Stimulated activated CD4-positive, alpha-beta T cell treated with anti-CD3 and anti-CD28 coated beads, Interleukin-4, amount 100 ng/mL, for 4 hours (primary cell): ENCODE measurements at regions not wholly inside any gene's neighbourhood (a gene's known extent, or its start where the extent isn't known, plus 50 kb on each side); places are given as distances from the start of the nearest gene placed in this dataset.
"Not testable (repeated sequence)": the region's sequence is repeated elsewhere in the genome, so short reads cannot be mapped to it uniquely, and the experiment has no call there.

ENCODE experiments used
- DNase-seq, 2 experiments: peaks; one replicate each; pipeline ENCODE4 v3.0.0-alpha.2; 2020

DNA sequence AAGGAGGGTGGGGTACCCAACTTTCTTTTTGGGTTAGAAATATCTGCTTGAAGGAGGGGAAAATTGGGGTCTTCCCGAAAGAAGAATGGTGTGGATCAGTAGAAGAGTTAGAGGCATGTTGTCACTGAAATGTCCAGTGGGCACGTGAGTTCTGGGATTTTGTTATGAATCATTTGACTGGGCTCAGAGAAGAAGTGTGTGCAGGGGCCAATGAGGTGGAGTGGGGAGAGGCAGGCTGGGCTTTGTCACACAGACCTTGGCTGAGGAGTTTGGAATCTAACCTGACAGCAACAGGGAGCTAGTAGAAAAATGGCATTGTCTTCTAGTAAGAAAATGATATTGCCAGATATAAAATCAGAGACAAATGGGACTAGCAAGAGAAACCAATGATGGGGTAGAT is 436.8 kb downstream of the MFSD1 start:
- no peak for DNase-seq

DNA sequence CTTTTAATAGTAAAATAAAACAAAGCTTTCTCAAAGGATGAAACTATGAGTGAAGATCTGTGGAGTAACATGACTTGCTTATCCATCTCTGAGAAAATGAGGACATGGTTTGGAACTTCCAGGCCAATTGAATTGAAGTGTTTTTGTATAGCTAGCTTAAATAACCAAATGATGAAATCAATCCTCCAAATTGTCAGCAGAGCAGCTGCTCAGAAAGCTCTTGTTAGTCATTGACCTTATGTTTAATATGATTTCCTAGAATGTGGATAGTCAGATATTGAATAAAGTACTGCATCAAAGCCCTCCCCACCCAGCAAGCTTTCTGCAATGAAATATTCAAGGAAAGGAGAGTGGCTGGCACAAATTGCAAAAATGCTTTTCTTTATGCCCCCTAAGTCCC is 437.2 kb downstream of the MFSD1 start:
- DNase-seq: no peak

DNA sequence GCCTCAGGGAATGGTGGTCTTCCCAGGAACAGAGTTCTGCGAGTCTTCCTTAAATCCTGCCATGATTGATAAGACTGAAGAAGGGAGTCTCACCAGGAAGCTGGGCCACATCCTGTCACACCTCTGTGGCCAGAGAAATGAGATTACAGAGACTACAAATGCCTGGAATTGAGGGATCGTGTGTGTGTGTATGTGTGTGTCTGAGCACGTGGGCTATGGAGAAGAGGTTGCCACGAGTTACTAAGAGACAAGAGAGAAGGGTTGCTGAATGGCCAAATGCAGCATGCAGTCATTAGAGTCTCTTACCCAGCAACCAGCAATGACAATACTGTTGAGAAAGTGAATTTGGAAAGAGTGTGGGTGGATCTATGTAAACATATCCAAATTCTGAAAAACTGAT is 443.1 kb downstream of the MFSD1 start:
- DNase-seq: no peak

DNA sequence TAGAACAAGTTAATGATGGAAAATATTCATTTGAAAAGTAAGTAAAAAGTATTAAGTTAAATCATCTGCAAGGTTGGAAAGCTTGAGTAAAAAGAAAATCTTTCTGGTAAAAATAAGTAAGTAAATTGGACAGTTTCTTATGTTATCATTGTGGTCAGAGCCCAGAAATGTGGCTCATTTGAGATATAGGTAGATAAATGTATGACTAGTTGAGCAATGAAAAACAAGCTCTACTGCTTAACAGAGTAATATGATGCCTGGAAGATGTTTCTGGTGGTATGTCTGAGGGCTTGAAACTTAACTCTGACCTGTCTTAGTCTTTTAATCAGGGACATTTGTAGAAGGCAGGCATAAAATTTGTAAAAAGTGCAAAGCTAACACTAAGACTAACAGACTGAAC is 444.0 kb downstream of the MFSD1 start:
- DNase-seq: no peak

DNA sequence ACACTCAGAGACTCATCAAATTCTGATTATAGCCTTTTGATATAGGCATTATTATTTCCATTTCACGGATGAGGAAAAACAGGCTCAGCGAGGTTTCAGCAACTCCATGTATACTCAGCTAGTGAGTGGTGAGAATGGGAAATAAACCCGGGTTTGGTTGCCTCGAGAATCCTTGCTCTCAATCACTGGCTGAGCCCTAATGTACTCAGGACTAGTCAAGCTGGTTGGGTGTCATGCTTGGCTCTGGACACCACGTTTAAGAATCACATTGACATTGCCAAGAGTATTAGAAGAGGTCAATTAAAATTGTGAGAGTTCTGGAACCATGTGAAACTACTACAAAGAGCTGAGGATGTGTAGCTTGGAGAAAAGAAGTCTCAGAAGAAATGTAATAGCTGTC is 444.5 kb downstream of the MFSD1 start:
- DNase-seq: no peak

DNA sequence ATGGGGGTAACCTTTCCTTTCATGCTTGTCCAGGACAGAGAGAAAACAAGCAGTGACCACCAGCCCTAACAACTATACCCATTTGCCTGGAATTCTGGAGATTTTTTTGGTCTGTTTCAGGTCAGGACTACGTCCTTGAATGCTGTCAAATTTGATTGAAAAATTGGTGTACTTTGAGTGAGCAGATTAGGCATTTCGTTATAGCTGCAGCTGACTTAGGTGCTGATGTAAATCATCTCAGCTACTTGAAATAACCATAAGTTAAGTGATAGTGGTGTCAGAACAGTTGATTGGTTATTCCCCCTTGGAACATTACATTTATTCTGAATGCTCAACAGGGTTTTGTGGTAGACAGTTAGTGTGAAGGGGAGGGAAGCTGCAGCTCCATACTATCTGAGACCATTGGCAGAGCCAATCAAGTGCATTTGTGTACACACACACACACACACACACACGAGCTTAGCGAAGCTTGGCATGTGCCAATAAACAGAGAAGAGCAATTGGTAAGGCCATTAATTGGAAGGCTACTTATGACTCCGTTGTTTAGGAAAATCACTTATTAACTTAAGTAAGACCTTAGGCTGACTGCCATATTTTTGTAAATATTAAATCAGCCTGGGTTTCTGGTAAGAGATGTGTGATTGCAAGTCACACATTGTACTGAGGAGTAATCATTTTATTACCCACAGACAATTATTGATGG is 447.8 kb downstream of the MFSD1 start:
- DNase-seq: no peak

DNA sequence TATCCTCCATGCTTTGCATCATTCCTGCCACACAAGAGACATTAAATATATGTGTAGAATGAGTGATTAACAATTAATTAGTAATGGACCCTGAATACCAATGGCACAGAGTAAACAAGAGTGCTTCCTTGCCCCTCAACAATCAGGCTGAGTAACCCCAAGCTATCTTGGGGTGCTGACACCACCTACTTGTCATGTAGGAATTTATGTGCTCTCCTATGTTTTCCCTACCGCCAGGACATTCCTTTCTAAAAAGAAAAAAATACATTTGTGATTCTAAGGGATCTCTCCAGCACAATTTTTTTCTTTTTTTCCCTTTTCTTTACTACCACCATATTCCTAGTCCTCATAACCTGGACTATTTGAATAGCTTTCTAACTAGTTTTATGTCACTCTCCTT is 449.1 kb downstream of the MFSD1 start:
- no peak for DNase-seq

DNA sequence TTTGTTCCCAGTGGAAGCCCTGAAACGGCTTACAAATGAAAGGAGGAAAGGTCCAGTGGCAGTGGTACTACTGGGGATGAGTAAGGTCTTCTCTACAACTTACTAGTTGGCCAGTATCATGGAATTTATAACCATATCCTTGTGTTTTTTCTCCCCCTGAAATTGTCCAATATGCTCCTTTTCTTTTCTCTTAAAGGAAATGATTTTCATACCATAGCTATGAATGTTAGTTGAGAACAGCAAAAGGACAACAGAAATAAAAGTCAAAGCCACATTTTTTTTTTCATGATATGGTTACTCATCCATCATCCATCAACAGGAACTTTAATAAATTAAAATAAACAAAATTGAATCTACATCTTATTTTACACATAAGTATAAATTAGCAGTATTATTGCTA is 450.4 kb downstream of the MFSD1 start:
- no peak for DNase-seq

DNA sequence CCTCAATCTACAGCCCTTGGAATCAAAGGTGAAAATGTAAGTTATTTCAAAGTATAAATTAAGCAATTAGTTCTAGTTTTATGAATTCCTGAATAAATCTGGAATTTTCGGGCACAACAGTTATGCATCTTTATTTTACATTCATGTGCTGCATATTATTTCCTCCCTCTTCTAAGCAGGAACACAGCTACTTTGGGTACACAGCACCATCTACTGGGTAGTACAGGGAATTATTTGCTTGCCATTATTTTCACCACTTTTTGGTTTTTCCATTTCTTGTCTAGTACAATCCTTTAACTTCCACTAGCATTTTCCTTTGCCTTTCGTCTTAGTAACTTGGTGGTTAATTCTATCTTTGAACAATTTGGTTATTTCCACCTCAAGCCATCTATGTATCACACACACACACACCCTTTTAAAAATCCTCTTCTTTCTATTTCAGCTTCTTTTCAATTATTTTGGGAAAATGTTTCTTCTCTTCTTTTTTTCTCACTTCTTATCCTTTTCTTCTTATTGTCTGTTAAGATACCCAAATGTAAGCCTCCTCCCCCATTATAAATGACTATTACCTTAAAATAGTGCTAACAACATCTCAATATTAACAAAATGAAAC is 451.0 kb downstream of the MFSD1 start:
- no peak for DNase-seq

DNA sequence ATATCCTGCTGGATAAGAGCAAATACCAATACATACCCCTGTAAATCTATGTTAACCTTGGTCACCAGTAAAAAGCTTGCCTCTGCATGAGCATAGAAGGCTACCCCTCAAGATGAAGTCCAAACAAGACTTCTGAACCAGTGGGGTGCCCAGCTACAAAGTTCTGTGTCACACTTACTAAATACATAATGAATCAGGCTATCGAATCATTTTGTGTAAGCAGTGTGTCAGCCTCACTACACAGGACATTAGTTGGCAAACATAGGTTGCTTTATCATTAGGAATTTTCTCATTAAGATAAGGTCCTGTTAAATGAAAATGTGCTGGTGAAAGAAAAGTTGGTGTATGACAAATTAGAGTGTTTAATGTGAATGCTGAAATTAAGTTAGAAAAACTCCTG is 452.0 kb downstream of the MFSD1 start:
- DNase-seq: no peak

DNA sequence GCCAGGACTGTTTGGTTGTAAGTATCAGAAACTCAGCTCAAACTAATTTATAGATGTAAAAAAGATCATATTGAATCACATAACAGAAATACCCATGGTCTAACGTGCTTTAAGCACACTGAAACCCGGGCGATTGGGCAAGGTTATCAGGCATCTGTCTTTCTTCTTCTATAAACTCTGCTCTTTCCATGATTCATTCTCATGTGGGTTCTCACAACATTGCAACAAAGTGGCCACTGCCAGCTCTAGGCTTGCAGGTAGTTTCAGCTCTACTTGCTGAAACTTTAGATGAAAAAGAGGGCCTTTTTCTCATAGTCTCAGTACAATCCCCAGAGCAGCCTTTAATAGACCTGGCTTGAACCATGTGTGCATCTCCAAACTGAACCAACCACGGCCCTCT is 456.1 kb downstream of the MFSD1 start:
- no peak for DNase-seq

DNA sequence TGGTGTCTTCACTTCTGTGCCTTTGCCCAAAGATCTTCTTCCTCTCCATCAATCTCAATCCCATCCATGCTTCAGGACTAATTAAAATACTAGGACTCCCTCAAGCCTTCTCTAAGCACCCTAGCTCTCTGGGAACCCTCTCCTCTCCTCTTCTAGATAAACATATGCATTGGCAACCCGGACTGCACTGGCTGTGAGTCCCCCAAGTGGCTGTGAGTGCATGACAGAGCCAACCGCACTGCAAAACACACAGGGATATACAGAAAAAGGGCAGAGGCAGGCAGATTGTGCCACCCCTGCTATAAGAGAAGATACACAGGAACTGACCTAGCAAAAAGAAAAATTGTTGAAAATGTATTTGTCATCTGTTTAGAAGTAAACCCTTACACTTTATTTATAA is 457.1 kb downstream of the MFSD1 start:
- no peak for DNase-seq

DNA sequence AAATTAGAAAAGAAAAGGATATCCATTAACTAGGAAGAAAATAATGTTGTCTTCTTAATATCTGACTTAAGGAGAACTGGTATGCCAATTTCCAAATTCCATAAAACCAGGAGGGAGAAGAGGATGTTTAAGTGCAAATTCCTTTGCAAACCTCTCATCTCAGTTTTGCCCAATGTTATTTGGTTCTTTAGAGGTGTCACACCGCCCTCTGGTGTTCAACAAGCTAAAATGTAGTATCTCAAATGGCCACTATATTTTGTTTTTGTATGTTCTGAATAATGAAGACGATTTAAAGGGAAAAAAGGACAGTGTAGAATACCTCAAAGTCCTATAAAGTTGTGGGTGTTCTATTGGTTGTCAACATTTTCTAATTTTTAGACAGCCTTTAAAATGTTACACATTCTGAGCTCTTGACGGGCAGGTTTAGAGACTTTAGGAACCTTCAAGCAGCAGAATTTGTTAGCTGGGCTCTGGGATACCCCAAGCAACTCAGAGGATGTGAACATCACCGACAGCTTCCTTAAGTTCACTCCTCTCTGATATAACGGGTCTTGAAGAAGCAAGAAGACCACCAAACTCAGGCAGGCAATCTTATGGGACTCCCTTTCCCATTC is 458.3 kb downstream of the MFSD1 start:
- no peak for DNase-seq

DNA sequence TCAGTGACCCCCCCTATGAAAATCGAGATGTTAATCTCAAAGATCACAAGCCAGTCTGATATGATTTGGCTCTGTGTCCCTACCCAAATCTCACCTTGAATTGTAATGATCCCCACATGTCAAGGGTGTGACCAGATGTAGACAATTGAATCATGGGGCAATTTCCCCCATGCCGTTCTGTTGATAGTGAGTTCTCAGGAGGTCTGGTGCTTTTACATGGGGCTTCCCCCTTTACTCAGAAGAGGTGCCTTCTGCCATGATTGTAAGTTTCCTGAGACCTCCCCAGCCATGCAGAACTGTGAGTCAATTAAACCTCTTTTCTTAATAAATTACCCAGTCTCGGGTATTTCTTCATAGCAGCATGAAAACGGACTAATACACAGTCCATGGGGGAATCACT is 459.5 kb downstream of the MFSD1 start:
- DNase-seq: not testable (repeated sequence)

DNA sequence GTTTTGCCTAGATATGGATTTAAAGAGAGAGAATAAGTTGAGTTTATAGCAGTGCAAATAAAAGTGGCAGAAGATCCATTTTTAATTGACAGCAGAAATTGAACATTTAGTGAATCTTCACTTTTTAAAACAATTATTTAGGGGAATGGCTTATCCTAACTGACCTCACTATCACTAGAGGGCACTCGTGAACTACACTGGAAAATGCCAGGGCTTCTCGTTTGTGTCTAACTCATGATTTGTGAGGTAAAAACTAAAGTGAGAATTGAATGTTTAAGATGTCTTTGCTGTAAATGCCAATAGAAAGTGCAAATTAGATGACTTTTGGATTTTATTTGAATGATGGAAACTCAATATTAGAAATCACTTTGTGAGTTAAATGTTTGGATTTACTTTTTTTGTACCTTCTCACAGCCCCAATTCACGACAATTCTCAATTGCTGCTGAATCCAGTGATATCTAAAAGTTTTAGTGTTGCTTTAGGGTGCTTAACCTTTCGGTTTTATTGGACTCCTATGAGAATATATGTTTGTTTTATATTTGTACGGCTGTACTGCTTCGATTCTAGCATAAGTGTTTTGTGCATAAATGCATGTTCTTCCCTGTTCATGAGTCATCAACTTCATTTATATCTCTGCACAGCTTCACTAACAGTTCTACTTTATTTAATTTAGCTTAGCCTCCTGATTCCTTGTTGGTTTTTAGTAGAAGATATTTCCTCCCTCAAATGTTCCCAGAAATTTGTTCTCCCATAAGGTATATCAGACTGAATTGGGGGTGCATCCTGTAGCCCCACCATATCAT is 462.1 kb downstream of the MFSD1 start:
- no peak for DNase-seq

DNA sequence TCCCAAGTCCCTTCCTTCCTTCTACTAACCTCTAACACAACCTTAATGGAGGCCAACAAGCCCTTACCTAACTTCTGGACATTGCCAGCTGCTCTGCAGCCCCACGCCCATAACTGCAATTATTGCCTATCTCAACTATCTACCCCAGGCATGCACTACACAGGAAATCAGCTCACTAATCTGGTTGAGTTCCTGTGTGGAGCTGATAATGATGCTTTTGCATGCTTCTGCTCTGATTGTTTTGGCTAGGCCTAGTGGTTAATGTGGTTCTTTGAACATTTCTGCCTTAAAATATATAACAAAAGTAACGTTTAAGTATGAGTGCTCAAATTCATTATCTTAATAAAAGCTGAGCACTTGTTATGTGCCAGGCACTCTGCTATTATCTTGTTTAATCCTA is 463.9 kb downstream of the MFSD1 start:
- DNase-seq: no peak

DNA sequence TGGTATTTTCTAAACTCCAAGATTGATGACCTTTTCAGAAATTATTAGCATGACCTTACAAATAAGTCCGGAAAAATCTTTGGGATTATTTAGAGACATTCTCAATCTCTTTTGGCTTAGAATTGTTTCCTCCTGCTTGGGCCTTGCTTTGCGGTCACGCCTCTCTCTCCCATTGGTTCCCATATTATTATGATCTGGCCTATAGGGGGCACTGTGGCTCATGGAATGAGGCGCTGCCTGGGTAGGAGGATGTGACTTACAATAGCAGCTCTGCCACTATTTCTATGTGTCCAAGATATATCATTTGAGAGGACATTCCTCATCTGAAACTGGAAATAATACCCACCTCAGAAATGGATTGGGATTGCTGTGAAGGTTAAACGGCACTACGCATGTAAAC is 464.9 kb downstream of the MFSD1 start:
- no peak for DNase-seq

DNA sequence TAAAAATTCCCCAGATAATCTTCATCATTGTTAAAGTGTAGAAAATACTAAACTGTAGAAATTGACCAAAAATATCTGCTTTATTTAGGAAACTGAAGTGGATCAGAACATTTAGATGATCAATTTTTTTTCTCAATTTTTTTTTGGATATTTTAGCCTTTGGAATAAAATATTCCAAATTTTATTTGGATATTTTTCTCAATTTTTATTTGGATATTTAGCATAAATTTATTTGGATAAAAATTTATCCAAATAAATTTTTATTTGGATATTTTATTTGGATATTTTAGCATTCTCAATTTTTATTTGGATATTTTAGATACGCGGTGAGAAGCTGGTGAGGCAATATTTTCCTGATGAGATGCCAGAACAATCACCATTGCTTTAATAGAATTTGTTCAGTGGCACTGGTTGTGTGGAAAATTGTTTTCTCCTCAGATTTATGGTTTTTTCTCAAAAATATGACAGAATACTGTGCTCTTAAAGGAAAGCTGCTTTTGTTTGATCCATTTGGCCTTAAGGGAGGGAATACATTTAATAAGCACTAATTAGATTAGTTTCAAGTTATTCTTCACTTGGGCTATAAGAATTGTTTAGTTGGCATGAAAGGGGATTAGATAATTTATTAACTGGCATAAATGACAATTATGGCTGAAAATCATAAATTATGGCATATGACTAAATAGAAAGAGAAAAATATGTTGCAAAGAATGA is 470.1 kb downstream of the MFSD1 start:
- DNase-seq: no peak

DNA sequence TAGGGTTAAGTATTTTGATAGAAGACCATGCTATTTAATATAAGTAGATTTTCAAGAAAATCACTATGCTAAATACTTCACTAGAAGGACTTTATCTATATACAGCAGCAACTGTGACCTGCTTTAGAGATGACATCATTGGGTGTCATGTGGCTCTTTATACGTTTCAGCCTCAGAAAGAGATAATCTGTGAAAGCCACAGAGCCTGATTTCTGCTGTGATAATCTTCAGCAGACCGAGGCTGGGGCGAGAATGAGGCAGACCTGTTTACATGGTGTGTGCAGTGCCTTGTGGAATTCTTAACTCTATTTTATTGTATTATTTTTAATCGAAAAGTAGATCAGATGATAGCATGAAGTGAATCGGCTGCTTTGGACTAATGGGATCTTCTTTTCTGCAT is 471.2 kb downstream of the MFSD1 start:
- DNase-seq: no peak

DNA sequence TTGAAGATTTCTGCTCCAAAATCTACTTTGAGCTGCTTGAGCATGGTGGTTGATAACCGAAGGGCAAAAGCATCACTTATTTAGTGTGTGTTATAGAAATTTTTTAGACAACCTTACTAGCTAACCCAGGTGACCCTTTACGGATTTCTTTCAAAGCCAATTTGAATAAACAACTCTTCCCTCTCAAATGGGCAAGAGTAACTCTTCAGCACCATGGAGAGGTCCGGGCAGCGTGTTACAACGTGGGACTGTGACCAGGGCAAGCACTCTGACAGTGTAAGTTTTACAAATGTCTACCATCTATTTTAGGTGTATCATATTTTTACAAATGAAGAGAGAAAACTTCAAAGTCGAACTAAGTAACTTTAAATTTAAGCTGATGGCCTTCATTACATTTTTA is 471.8 kb downstream of the MFSD1 start:
- DNase-seq: peak in 1 of 2 experiments; percentile 3

DNA sequence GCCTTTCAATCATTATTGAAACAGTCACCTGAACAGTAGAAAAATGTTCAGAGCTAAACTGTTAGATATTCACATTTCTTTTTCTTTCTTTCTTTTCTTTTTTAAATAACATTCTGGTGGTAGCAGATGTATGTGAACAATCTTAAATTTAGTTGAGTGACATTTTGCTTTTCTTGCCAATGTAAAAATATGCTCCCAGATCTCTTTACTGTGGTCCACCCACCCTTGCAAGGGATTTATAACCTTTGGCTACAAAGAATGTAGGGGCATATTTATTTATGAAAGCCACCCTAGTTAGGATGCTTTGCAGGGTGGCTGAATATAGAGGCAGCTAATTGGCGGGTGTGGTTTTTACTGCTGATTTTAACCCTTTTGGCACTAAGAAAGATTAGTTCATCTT is 473.9 kb downstream of the MFSD1 start:
- DNase-seq: no peak

DNA sequence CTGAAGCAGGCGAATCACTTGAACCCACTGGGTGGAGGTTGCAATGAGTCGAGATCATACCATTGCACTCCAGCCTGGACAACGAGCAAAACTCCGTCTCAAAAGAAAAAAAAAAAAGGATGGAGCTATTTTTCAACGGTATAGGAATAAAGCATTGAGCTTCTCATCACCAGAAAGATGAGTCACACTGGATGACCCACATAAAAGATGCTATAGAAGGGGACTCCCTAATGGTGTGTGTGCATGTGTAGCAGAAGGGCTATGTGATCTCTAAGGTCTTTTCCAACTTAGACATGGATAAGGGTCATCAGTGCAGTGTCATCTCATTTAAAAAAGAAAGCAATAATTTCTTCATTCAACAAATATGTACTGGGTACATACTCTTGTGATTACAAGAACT is 476.0 kb downstream of the MFSD1 start:
- no peak for DNase-seq
